ENCODE measurements at regions not wholly inside any gene's neighbourhood (a gene's known extent, or its start where the extent isn't known, plus 50 kb on each side); places are given as distances from the start of the nearest gene placed in this dataset.

DNA sequence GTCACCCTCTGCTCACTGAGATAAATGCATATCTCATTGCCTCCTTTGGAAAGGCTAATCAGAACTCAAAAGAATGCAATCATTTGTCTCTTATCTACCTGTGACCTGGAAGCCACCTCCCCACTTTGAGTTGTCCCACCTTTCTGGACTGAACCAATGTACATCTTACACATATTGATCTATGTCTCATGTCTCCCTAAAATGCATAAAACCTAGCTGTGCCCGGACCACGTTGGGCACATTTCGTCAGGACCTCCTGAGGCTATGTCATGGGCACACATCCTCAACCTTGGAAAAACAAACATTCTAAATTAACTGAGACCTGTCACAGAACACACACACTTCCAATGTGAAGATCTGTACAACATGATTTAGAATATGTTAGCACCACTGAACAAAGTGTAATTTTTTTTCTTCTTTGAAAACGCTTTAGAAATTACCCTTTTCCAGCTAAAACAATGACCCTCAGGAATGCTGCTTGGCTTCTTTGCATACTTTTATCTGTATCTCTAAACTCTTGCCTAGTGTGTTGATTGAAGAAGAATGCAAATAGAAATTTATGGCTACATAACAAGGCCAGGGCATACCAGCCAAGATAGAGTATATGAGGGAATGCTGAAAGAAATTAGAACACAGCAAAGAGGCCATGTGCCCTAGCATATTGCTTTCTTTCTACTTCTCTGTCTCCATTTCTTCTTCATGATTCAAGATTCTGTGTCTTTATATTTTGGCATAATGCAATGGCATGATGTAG, 84.6 kb upstream of the DST start:
- no peak for TF ChIP-seq ZNF274 (IDR thresholded peaks at IDR 0.05; ENCODE audit: low read depth, low read length)
- TF ChIP-seq YY1 (IDR thresholded peaks at IDR 0.05; ENCODE audit: insufficient read depth, insufficient read length), result no peak
- TF ChIP-seq SUZ12 (IDR thresholded peaks at IDR 0.05; ENCODE audit: extremely low read depth, insufficient read depth, insufficient read length), result no peak

All from NT2/D1 (cell line).